Dermis blood vessel endothelial cell (primary cell): ENCODE measurements at regions not wholly inside any gene's neighbourhood (a gene's known extent, or its start where the extent isn't known, plus 50 kb on each side); places are given as distances from the start of the nearest gene placed in this dataset.
A peak's percentile ranks its signal among the peaks of the same experiment; 100 is the strongest.

Experiments used
- DNase-seq: peaks from one replicate; pipeline ENCODE4 v3.0.0; 2010

GRCh38 chr22:45096256-45096907 lies 67.3 kb upstream of the NUP50 start:
- DNase-seq = peak; percentile 73

- no peak for DNase-seq
Measured at GRCh38 chr22:45097061-45097460, 66.7 kb upstream of the NUP50 start.

- no peak for DNase-seq
Measured at GRCh38 chr22:45098056-45098455, 65.7 kb upstream of the NUP50 start.

GRCh38 chr22:45099961-45100360 lies 63.8 kb upstream of the NUP50 start:
- DNase-seq = no peak

GRCh38 chr22:45101515-45102227 lies 62.1 kb upstream of the NUP50 start:
- DNase-seq = peak; percentile 74

- DNase-seq = no peak
Measured at GRCh38 chr22:45102896-45103420, 60.8 kb upstream of the NUP50 start.

- DNase-seq = no peak
Measured at GRCh38 chr22:45103756-45104155, 60.0 kb upstream of the NUP50 start.

- no peak for DNase-seq
Measured at GRCh38 chr22:45104313-45104712, 59.4 kb upstream of the NUP50 start.

GRCh38 chr22:45105281-45105702 lies 58.4 kb upstream of the NUP50 start:
- DNase-seq = no peak

GRCh38 chr22:45107671-45108070 lies 56.1 kb upstream of the NUP50 start:
- DNase-seq = no peak

- no peak for DNase-seq
Measured at GRCh38 chr22:45112136-45112879, 51.4 kb upstream of the NUP50 start.
